Prostate gland (tissue), 2 donors: ENCODE measurements at regions not wholly inside any gene's neighbourhood (a gene's known extent, or its start where the extent isn't known, plus 50 kb on each side); places are given as distances from the start of the nearest gene placed in this dataset.

ENCODE experiments used
- DNase-seq: peaks from one replicate; pipeline ENCODE4 v3.0.0-alpha.2; 2019; ENCODE audit warnings: low spot score
- H3K27ac ChIP-seq, 2 donors: fragments of 200-600 bp; sonication (generic); 2 replicates each; pipeline ENCODE4 v1.5.1; 2017 to 2019
- H3K27me3 ChIP-seq: fragments of 200-600 bp; sonication (generic); replicated peaks from 2 replicates; pipeline ENCODE4 v1.5.1; 2019; ENCODE audit not compliant: insufficient read depth
- H3K36me3 ChIP-seq, 2 donors: fragments of 200-600 bp; sonication (generic); 1 replicate in 1 of 2; 2 replicates in 1 of 2; pipeline versions ENCODE4 v1.5.1 to v1.8.1; 2017 to 2019
- H3K4me1 ChIP-seq: fragments of 200-600 bp; sonication (generic); replicated peaks from 2 replicates; pipeline ENCODE4 v1.5.1; 2019
- H3K4me3 ChIP-seq, 2 donors: fragments of 200-600 bp; sonication (generic); 2 replicates each; pipeline ENCODE4 v1.5.1; 2017 to 2019
- H3K9me3 ChIP-seq: fragments of 200-600 bp; sonication (generic); 2 replicates; pipeline ENCODE4 v1.5.1; 2017
- POLR2A ChIP-seq: fragments of 450-650 bp; IDR thresholded peaks from one replicate; pipeline ENCODE4 v1.6.1; 2016; ENCODE audit warnings: antibody characterized with exemption, mild to moderate bottlenecking
- POLR2AphosphoS5 ChIP-seq: sonication (generic); formaldehyde crosslinking; IDR thresholded peaks from one replicate; pipeline ENCODE4 v1.6.1; 2017; ENCODE audit warnings: antibody characterized with exemption
- WGBS: methylation state at CpG from one replicate; pipeline ENCODE4 v1.1.5; 2018; 5-methylcytosine and 5-hydroxymethylcytosine counted together
- intact Hi-C: fragments of 100-400 bp; cut with DNase I; formaldehyde crosslinking; loops from one replicate; pipeline ENCODE4 v1.14.2; 2022
- TF ChIP-seq, protein P1 (sequence below), 4 experiments: fragments of 200-600 bp in 2 of 4; fragments of 450-650 bp in 2 of 4; sonication (generic) in 2 of 4; IDR thresholded peaks; 1 replicate in 3 of 4; 2 replicates in 1 of 4; pipeline ENCODE4 v1.5.1; 2016 to 2019; ENCODE audit warnings: antibody characterized with exemption in 4 of 4, mild to moderate bottlenecking in 2 of 4, moderate library complexity in 2 of 4

GRCh38 chr11:71358122-71358728 lies 90.0 kb downstream of the DHCR7 start:
- intact Hi-C loops, result no loop called here
- DNase-seq, result no peak
- Histone ChIP-seq H3K4me3 (no peak overlapping the region), H3K9me3 (no peaks in the 10 kb centered on the region), H3K27me3 (no peaks in the 10 kb centered on the region), H3K36me3 (no peaks in the 10 kb centered on the region), H3K27ac (no peak overlapping the region), H3K4me1 (no peaks in the 10 kb centered on the region)
- WGBS, result 76% methylated on average over 10 of the region's 10 CpGs
- no peak for TF ChIP-seq POLR2AphosphoS5
- TF ChIP-seq, protein P1, sequence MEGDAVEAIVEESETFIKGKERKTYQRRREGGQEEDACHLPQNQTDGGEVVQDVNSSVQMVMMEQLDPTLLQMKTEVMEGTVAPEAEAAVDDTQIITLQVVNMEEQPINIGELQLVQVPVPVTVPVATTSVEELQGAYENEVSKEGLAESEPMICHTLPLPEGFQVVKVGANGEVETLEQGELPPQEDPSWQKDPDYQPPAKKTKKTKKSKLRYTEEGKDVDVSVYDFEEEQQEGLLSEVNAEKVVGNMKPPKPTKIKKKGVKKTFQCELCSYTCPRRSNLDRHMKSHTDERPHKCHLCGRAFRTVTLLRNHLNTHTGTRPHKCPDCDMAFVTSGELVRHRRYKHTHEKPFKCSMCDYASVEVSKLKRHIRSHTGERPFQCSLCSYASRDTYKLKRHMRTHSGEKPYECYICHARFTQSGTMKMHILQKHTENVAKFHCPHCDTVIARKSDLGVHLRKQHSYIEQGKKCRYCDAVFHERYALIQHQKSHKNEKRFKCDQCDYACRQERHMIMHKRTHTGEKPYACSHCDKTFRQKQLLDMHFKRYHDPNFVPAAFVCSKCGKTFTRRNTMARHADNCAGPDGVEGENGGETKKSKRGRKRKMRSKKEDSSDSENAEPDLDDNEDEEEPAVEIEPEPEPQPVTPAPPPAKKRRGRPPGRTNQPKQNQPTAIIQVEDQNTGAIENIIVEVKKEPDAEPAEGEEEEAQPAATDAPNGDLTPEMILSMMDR (IDR thresholded peaks at IDR 0.05), result no peak
- TF ChIP-seq POLR2A, result no peak

DNA sequence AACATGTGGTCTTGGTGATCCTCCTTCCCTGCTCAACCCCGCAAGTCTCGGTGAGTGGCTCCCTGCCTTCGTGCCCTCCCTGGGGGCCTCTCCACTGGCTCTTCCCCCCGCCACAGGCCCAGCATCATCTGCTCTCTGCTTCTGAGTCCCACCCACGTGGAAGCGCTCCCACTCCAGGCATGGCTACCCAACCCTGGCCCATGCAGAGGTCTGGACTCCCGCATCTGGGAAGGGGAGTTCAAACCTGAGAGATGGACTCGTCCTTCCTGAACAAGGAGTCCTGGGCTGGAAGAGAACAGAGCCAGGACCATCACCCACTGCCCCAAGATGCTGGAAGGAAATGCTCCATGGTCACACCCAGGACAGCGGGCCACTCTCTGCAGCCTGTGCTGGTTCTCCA lies 90.8 kb downstream of the DHCR7 start:
- Histone ChIP-seq H3K36me3 (no peaks in the 10 kb centered on the region), H3K27me3 (no peaks in the 10 kb centered on the region), H3K9me3 (no peaks in the 10 kb centered on the region), H3K4me3 (no peak overlapping the region), H3K27ac (no peak overlapping the region), H3K4me1 (no peaks in the 10 kb centered on the region)
- no peak for DNase-seq
- intact Hi-C loops, result no loop called here
- 91% methylated on average over 6 of the region's 9 CpGs for WGBS
- TF ChIP-seq POLR2AphosphoS5, result no peak
- TF ChIP-seq, protein P1 (IDR thresholded peaks at IDR 0.05), result no peak
- no peak for TF ChIP-seq POLR2A

DNA sequence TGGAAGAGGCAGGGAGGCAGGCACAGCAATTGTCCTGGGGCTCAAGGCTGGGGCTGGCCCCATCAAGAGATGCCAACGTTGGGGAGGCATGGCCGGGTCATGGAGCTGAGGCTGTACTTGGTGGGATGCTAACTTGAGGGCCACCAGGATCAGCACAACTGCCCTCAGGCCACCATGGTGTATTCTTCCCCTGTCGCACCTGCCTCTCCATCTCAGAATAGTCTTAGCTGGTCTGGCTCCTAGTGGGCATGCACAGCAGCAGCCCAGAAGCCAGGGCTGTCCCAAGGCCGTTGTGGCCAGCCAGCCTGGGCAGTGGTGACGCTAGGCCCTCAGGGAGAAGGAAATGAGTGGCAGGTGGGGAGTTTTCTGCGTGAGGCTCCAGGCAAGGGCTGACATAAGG lies 91.3 kb downstream of the DHCR7 start:
- H3K36me3 ChIP-seq, result no peaks in the 10 kb centered on the region
- no peaks in the 10 kb centered on the region for H3K27me3 ChIP-seq
- 75% methylated on average over 6 of the region's 6 CpGs for WGBS
- no peaks in the 10 kb centered on the region for H3K9me3 ChIP-seq
- no peak overlapping the region for H3K4me3 ChIP-seq
- TF ChIP-seq POLR2AphosphoS5 (no peak), POLR2A (no peak)
- TF ChIP-seq, protein P1 (IDR thresholded peaks at IDR 0.05), result no peak
- H3K27ac ChIP-seq, result no peak overlapping the region
- intact Hi-C loops, result no loop called here
- DNase-seq, result no peak
- no peaks in the 10 kb centered on the region for H3K4me1 ChIP-seq

- no peak overlapping the region for H3K27ac ChIP-seq
- no peak overlapping the region for H3K4me3 ChIP-seq
- no peaks in the 10 kb centered on the region for H3K36me3 ChIP-seq
- intact Hi-C loops, result no loop called here
- TF ChIP-seq POLR2A (no peak), POLR2AphosphoS5 (no peak)
- TF ChIP-seq, protein P1 (IDR thresholded peaks at IDR 0.05), result no peak
- no peaks in the 10 kb centered on the region for H3K9me3 ChIP-seq
- 92% methylated on average over 6 of the region's 6 CpGs for WGBS
- no peak for DNase-seq
- H3K27me3 ChIP-seq, result no peaks in the 10 kb centered on the region
- no peaks in the 10 kb centered on the region for H3K4me1 ChIP-seq
These were observed 91.8 kb downstream of the DHCR7 start for GRCh38 chr11:71356280-71356876.

- TF ChIP-seq, protein P1 (IDR thresholded peaks at IDR 0.05), result no peak
- TF ChIP-seq POLR2AphosphoS5 (no peak), POLR2A (no peak)
- WGBS, result 93% methylated on average over 2 of the region's 2 CpGs
- no peak for DNase-seq
- Histone ChIP-seq H3K36me3 (no peaks in the 10 kb centered on the region), H3K4me1 (no peaks in the 10 kb centered on the region), H3K4me3 (no peak overlapping the region), H3K27ac (no peak overlapping the region), H3K9me3 (no peaks in the 10 kb centered on the region), H3K27me3 (no peaks in the 10 kb centered on the region)
- intact Hi-C loops, result no loop called here
These were observed 92.9 kb downstream of the DHCR7 start for GRCh38 chr11:71355281-71355680.
